HG02840 (cell line): ENCODE measurements at regions not wholly inside any gene's neighbourhood (a gene's known extent, or its start where the extent isn't known, plus 50 kb on each side); places are given as distances from the start of the nearest gene placed in this dataset.
"Not testable (repeated sequence)": the region's sequence is repeated elsewhere in the genome, so short reads cannot be mapped to it uniquely, and the experiment has no call there.

Experiments
- ATAC-seq: cut with Tn5 transposase; IDR thresholded peaks from one replicate; pipeline ENCODE4 v1.9.1; 2021; ENCODE audit warnings: mild to moderate bottlenecking, moderate library complexity, moderate number of reproducible peaks; ENCODE audit not compliant: unreplicated experiment, low FRiP score

GRCh38 chr3:80999481-80999880 lies 762.0 kb downstream of the GBE1 start:
- no peak for ATAC-seq

- ATAC-seq: no peak
Measured at GRCh38 chr3:80998022-80998421, 763.4 kb downstream of the GBE1 start.

GRCh38 chr3:80997622-80998021 lies 763.8 kb downstream of the GBE1 start:
- no peak for ATAC-seq

GRCh38 chr3:80994767-80995166 lies 766.7 kb downstream of the GBE1 start:
- ATAC-seq: no peak

- ATAC-seq: no peak
Measured at GRCh38 chr3:80994085-80994665, 767.3 kb downstream of the GBE1 start.

- ATAC-seq: no peak
Measured at GRCh38 chr3:80993241-80993945, 768.1 kb downstream of the GBE1 start.

GRCh38 chr3:80983753-80984152 lies 777.7 kb downstream of the GBE1 start:
- no peak for ATAC-seq

GRCh38 chr3:80978216-80978969 lies 783.1 kb downstream of the GBE1 start:
- ATAC-seq: no peak

- ATAC-seq: no peak
Measured at GRCh38 chr3:80970292-80970691, 791.2 kb downstream of the GBE1 start.

- ATAC-seq: no peak
Measured at GRCh38 chr3:80929576-80929975, 831.9 kb downstream of the GBE1 start.

GRCh38 chr3:80914854-80915253 lies 846.6 kb downstream of the GBE1 start:
- no peak for ATAC-seq

GRCh38 chr3:80898211-80898610 lies 863.2 kb downstream of the GBE1 start:
- ATAC-seq: no peak

GRCh38 chr3:80897005-80897404 lies 864.4 kb downstream of the GBE1 start:
- ATAC-seq: not testable (repeated sequence)

GRCh38 chr3:80890571-80890970 lies 870.9 kb downstream of the GBE1 start:
- ATAC-seq: no peak

- ATAC-seq: no peak
Measured at GRCh38 chr3:80889535-80889934, 871.9 kb downstream of the GBE1 start.

GRCh38 chr3:80870476-80871041 lies 890.9 kb downstream of the GBE1 start:
- ATAC-seq: no peak

GRCh38 chr3:80855482-80855881 lies 906.0 kb downstream of the GBE1 start:
- ATAC-seq: no peak

GRCh38 chr3:80836395-80836794 lies 925.0 kb downstream of the GBE1 start:
- no peak for ATAC-seq

- ATAC-seq: no peak
Measured at GRCh38 chr3:80807577-80807976, 953.9 kb downstream of the GBE1 start.

- no peak for ATAC-seq
Measured at GRCh38 chr3:80806673-80807072, 954.8 kb downstream of the GBE1 start.

- ATAC-seq: no peak
Measured at GRCh38 chr3:80788914-80789313, 972.5 kb downstream of the GBE1 start.
